ENCODE measurements at regions not wholly inside any gene's neighbourhood (a gene's known extent, or its start where the extent isn't known, plus 50 kb on each side); places are given as distances from the start of the nearest gene placed in this dataset.

- ChIA-PET POLR2A (interaction anchor here (0.6 kb wide), 1 partner anchor 204 kb away, joined by 3 read pairs; no protein-coding TSS in a partner anchor), CTCF (interaction anchor here (1.1 to 1.2 kb wide), 2 partner anchors 11 to 23 kb away, joined by 4 read pairs; no protein-coding TSS in a partner anchor)
- no peaks in the 10 kb centered on the region for H3K9me3 ChIP-seq (ENCODE audit: control extremely low read depth in 1 of 5, control insufficient read depth in 4 of 5, insufficient read depth in 2 of 5, low read depth in 1 of 5, low read length in 4 of 5)
- H3K27ac ChIP-seq (ENCODE audit: insufficient read depth in 1 of 2, low read depth in 1 of 2, low read length in 2 of 2, poor library complexity in 1 of 2, severe bottlenecking in 2 of 2) = no peak overlapping the region
- H3K4me1 ChIP-seq (ENCODE audit: control extremely low read depth in 1 of 4, control insufficient read depth in 4 of 4, insufficient read depth in 4 of 4, low read length in 3 of 4) = no peaks in the 10 kb centered on the region
- WGBS (ENCODE audit: insufficient coverage) = 91% methylated on average over 1 of the region's 1 CpG
- no peaks in the 10 kb centered on the region for H3K27me3 ChIP-seq (replicated peaks in 2 of 5; ENCODE audit: control insufficient read depth in 4 of 5, insufficient read depth in 5 of 5, low read length in 4 of 5)
- no peak for DNase-seq
- no peak overlapping the region for H3K4me3 ChIP-seq (ENCODE audit: control insufficient read depth in 1 of 7, extremely low read depth in 1 of 7, insufficient read depth in 4 of 7, low read depth in 2 of 7, low read length in 6 of 7)
- H3K36me3 ChIP-seq (ENCODE audit: control insufficient read depth in 4 of 4, insufficient read depth in 4 of 4, low read length in 3 of 4) = no peaks in the 10 kb centered on the region
Observed at GRCh38 chr15:59940928-59941327, 63.2 kb upstream of the FOXB1 start.

DNA sequence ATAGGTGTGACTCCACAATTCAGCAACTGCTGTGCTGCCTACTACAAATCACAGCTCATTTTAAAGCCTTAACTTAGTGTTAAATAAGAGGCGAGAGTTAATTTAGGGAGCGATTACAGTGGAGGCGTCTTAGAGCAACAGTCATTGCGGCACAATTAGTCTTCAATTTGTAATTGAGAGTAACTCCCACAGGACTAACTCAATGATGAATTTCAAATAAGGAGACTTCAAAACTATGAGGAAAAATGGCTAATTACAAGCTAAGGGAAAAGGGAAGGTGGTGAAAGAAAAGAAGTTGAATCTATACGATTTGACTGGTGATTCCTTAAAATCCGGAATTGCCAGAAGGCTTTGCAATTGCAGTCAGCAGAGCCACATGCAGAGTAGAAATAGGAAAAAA, 63.7 kb upstream of the FOXB1 start:
- 100% methylated on average over 2 of the region's 6 CpGs for WGBS (ENCODE audit: insufficient coverage)
- POLR2A ChIA-PET = interaction anchor here (0.6 kb wide), 1 partner anchor 204 kb away, joined by 3 read pairs; no protein-coding TSS in a partner anchor
- Histone ChIP-seq H3K4me1 (ENCODE audit: control extremely low read depth in 1 of 4, control insufficient read depth in 4 of 4, insufficient read depth in 4 of 4, low read length in 3 of 4) (no peaks in the 10 kb centered on the region), H3K4me3 (ENCODE audit: control insufficient read depth in 1 of 7, extremely low read depth in 1 of 7, insufficient read depth in 4 of 7, low read depth in 2 of 7, low read length in 6 of 7) (no peak overlapping the region), H3K9me3 (ENCODE audit: control extremely low read depth in 1 of 5, control insufficient read depth in 4 of 5, insufficient read depth in 2 of 5, low read depth in 1 of 5, low read length in 4 of 5) (no peaks in the 10 kb centered on the region), H3K36me3 (ENCODE audit: control insufficient read depth in 4 of 4, insufficient read depth in 4 of 4, low read length in 3 of 4) (no peaks in the 10 kb centered on the region), H3K27ac (ENCODE audit: insufficient read depth in 1 of 2, low read depth in 1 of 2, low read length in 2 of 2, poor library complexity in 1 of 2, severe bottlenecking in 2 of 2) (no peak overlapping the region), H3K27me3 (replicated peaks in 2 of 5; ENCODE audit: control insufficient read depth in 4 of 5, insufficient read depth in 5 of 5, low read length in 4 of 5) (no peaks in the 10 kb centered on the region)
- no peak for DNase-seq
- CTCF ChIA-PET = interaction anchor here (1.1 to 1.2 kb wide), 2 partner anchors 11 to 23 kb away, joined by 4 read pairs; no protein-coding TSS in a partner anchor

GRCh38 chr15:59936741-59937140, 67.4 kb upstream of the FOXB1 start:
- POLR2A ChIA-PET = no interaction called here

DNA sequence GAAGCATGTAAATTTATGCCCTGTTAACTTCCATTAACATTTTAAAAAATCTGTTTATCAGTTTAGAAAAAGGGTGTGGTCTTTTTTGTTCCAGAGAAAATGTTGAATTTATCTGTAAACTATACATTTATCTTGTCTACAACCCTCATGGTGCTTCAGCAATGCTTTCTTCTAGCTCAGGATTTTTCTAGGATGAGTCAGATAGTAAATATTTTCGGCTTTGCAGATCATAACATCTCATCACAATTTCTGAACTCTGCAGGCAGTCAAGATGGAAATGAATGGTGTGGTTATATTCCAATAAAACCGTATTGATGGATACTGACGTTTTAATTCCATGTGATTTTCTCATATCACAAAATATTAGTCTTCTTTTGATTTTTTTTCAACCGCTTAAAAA, 70.5 kb upstream of the FOXB1 start:
- H3K27ac ChIP-seq (ENCODE audit: insufficient read depth in 1 of 2, low read depth in 1 of 2, low read length in 2 of 2, poor library complexity in 1 of 2, severe bottlenecking in 2 of 2) = no peak overlapping the region
- POLR2A ChIA-PET = no interaction called here
- no peaks in the 10 kb centered on the region for H3K9me3 ChIP-seq (ENCODE audit: control extremely low read depth in 1 of 5, control insufficient read depth in 4 of 5, insufficient read depth in 2 of 5, low read depth in 1 of 5, low read length in 4 of 5)
- no peak overlapping the region for H3K4me3 ChIP-seq (ENCODE audit: control insufficient read depth in 1 of 7, extremely low read depth in 1 of 7, insufficient read depth in 4 of 7, low read depth in 2 of 7, low read length in 6 of 7)
- CTCF ChIA-PET = interaction anchor here (1.0 kb wide), 1 partner anchor 16 kb away, joined by 3 read pairs; no protein-coding TSS in a partner anchor
- H3K4me1 ChIP-seq (ENCODE audit: control extremely low read depth in 1 of 4, control insufficient read depth in 4 of 4, insufficient read depth in 4 of 4, low read length in 3 of 4) = peaks cover 0 to 3% (median 0%) of the 10 kb centered on the region in 4 experiments
- no CpG with 5 or more reads among the region's 4 CpGs for WGBS (ENCODE audit: insufficient coverage)
- DNase-seq = no peak
- H3K27me3 ChIP-seq (replicated peaks in 2 of 5; ENCODE audit: control insufficient read depth in 4 of 5, insufficient read depth in 5 of 5, low read length in 4 of 5) = no peaks in the 10 kb centered on the region
- H3K36me3 ChIP-seq (ENCODE audit: control insufficient read depth in 4 of 4, insufficient read depth in 4 of 4, low read length in 3 of 4) = no peaks in the 10 kb centered on the region

More at GRCh38 chr15:59936741-59937140, 67.4 kb upstream of the FOXB1 start:
- H3K4me3 ChIP-seq (ENCODE audit: control insufficient read depth in 1 of 7, extremely low read depth in 1 of 7, insufficient read depth in 4 of 7, low read depth in 2 of 7, low read length in 6 of 7) = no peak overlapping the region
- DNase-seq = no peak
- H3K4me1 ChIP-seq (ENCODE audit: control extremely low read depth in 1 of 4, control insufficient read depth in 4 of 4, insufficient read depth in 4 of 4, low read length in 3 of 4) = no peaks in the 10 kb centered on the region
- CTCF ChIA-PET = no interaction called here
- no peak overlapping the region for H3K27ac ChIP-seq (ENCODE audit: insufficient read depth in 1 of 2, low read depth in 1 of 2, low read length in 2 of 2, poor library complexity in 1 of 2, severe bottlenecking in 2 of 2)
- no peaks in the 10 kb centered on the region for H3K9me3 ChIP-seq (ENCODE audit: control extremely low read depth in 1 of 5, control insufficient read depth in 4 of 5, insufficient read depth in 2 of 5, low read depth in 1 of 5, low read length in 4 of 5)
- H3K27me3 ChIP-seq (replicated peaks in 2 of 5; ENCODE audit: control insufficient read depth in 4 of 5, insufficient read depth in 5 of 5, low read length in 4 of 5) = no peaks in the 10 kb centered on the region
- 89% methylated on average over 8 of the region's 8 CpGs for WGBS (ENCODE audit: insufficient coverage)
- H3K36me3 ChIP-seq (ENCODE audit: control insufficient read depth in 4 of 4, insufficient read depth in 4 of 4, low read length in 3 of 4) = no peaks in the 10 kb centered on the region

GRCh38 chr15:59931646-59932261, 72.4 kb upstream of the FOXB1 start:
- Histone ChIP-seq H3K9me3 (ENCODE audit: control extremely low read depth in 1 of 5, control insufficient read depth in 4 of 5, insufficient read depth in 2 of 5, low read depth in 1 of 5, low read length in 4 of 5) (no peaks in the 10 kb centered on the region), H3K4me3 (ENCODE audit: control insufficient read depth in 1 of 7, extremely low read depth in 1 of 7, insufficient read depth in 4 of 7, low read depth in 2 of 7, low read length in 6 of 7) (no peak overlapping the region), H3K36me3 (ENCODE audit: control insufficient read depth in 4 of 4, insufficient read depth in 4 of 4, low read length in 3 of 4) (no peaks in the 10 kb centered on the region), H3K27me3 (replicated peaks in 2 of 5; ENCODE audit: control insufficient read depth in 4 of 5, insufficient read depth in 5 of 5, low read length in 4 of 5) (no peaks in the 10 kb centered on the region), H3K4me1 (ENCODE audit: control extremely low read depth in 1 of 4, control insufficient read depth in 4 of 4, insufficient read depth in 4 of 4, low read length in 3 of 4) (peaks cover 0 to 3% (median 0%) of the 10 kb centered on the region in 4 experiments), H3K27ac (ENCODE audit: insufficient read depth in 1 of 2, low read depth in 1 of 2, low read length in 2 of 2, poor library complexity in 1 of 2, severe bottlenecking in 2 of 2) (no peak overlapping the region)
- no peak for DNase-seq
- 93% methylated on average over 7 of the region's 7 CpGs for WGBS (ENCODE audit: insufficient coverage)
- ChIA-PET CTCF (interaction anchor here (1.0 to 2.4 kb wide), 2 partner anchors 15 to 45 kb away, joined by 3 to 13 read pairs; no protein-coding TSS in a partner anchor), POLR2A (no interaction called here)

- Histone ChIP-seq H3K9me3 (ENCODE audit: control extremely low read depth in 1 of 5, control insufficient read depth in 4 of 5, insufficient read depth in 2 of 5, low read depth in 1 of 5, low read length in 4 of 5) (no peaks in the 10 kb centered on the region), H3K4me3 (ENCODE audit: control insufficient read depth in 1 of 7, extremely low read depth in 1 of 7, insufficient read depth in 4 of 7, low read depth in 2 of 7, low read length in 6 of 7) (no peak overlapping the region), H3K27ac (ENCODE audit: insufficient read depth in 1 of 2, low read depth in 1 of 2, low read length in 2 of 2, poor library complexity in 1 of 2, severe bottlenecking in 2 of 2) (no peak overlapping the region), H3K4me1 (ENCODE audit: control extremely low read depth in 1 of 4, control insufficient read depth in 4 of 4, insufficient read depth in 4 of 4, low read length in 3 of 4) (no peaks in the 10 kb centered on the region), H3K27me3 (replicated peaks in 2 of 5; ENCODE audit: control insufficient read depth in 4 of 5, insufficient read depth in 5 of 5, low read length in 4 of 5) (no peaks in the 10 kb centered on the region), H3K36me3 (ENCODE audit: control insufficient read depth in 4 of 4, insufficient read depth in 4 of 4, low read length in 3 of 4) (no peaks in the 10 kb centered on the region)
- no peak for DNase-seq
- ChIA-PET POLR2A (no interaction called here), CTCF (interaction anchor here (0.8 kb wide), 1 partner anchor 9 kb away, joined by 3 read pairs; no protein-coding TSS in a partner anchor)
- 100% methylated on average over 3 of the region's 8 CpGs for WGBS (ENCODE audit: insufficient coverage)
Observed at GRCh38 chr15:59924812-59925522, 79.1 kb upstream of the FOXB1 start.

DNA sequence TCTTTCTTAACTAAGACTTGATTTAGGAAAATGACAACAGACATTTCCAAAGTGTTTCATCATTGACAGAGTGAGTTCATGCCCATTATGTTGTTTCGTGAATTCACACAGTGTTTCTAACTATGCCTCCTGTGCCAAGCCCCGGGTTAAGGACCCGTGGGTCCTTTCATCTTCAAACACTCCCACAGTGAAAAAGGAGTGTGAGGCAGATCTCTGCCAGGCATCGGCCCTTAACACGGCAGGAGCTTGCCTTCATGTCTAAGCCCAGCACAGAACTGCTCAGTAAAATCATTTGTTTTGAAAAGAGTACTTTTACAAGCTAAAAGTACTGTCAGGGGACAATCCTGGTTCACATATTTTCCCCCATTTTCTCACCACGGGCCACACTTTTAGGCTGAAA, 80.0 kb upstream of the FOXB1 start:
- POLR2A ChIA-PET = no interaction called here
- no peak for DNase-seq
- WGBS (ENCODE audit: insufficient coverage) = 97% methylated on average over 3 of the region's 6 CpGs
- H3K9me3 ChIP-seq (ENCODE audit: control extremely low read depth in 1 of 5, control insufficient read depth in 4 of 5, insufficient read depth in 2 of 5, low read depth in 1 of 5, low read length in 4 of 5) = no peaks in the 10 kb centered on the region
- no peaks in the 10 kb centered on the region for H3K4me1 ChIP-seq (ENCODE audit: control extremely low read depth in 1 of 4, control insufficient read depth in 4 of 4, insufficient read depth in 4 of 4, low read length in 3 of 4)
- CTCF ChIA-PET = no interaction called here
- no peaks in the 10 kb centered on the region for H3K36me3 ChIP-seq (ENCODE audit: control insufficient read depth in 4 of 4, insufficient read depth in 4 of 4, low read length in 3 of 4)
- H3K27ac ChIP-seq (ENCODE audit: insufficient read depth in 1 of 2, low read depth in 1 of 2, low read length in 2 of 2, poor library complexity in 1 of 2, severe bottlenecking in 2 of 2) = no peak overlapping the region
- H3K27me3 ChIP-seq (replicated peaks in 2 of 5; ENCODE audit: control insufficient read depth in 4 of 5, insufficient read depth in 5 of 5, low read length in 4 of 5) = no peaks in the 10 kb centered on the region
- H3K4me3 ChIP-seq (ENCODE audit: control insufficient read depth in 1 of 7, extremely low read depth in 1 of 7, insufficient read depth in 4 of 7, low read depth in 2 of 7, low read length in 6 of 7) = no peak overlapping the region

Data from common myeloid progenitor, CD34-positive (primary cell).